D721Med (cell line): ENCODE measurements at regions not wholly inside any gene's neighbourhood (a gene's known extent, or its start where the extent isn't known, plus 50 kb on each side); places are given as distances from the start of the nearest gene placed in this dataset.

Source experiments
- DNase-seq: peaks from one replicate; pipeline ENCODE4 v3.0.0; 2011; ENCODE audit warnings: low spot score; ENCODE audit not compliant: insufficient read length
- FAIRE-seq: peaks from 2 replicates; lab custom pipeline; 2011; peaks lifted over from hg19 to GRCh38; lab: Jason Lieb, UNC
- TF ChIP-seq, protein P1 (sequence below): IDR thresholded peaks from 2 replicates; pipeline ENCODE4 v1.5.1; 2012; ENCODE audit warnings: mild to moderate bottlenecking, control low read depth; ENCODE audit not compliant: insufficient read depth; ENCODE audit errors: missing control alignments

DNA sequence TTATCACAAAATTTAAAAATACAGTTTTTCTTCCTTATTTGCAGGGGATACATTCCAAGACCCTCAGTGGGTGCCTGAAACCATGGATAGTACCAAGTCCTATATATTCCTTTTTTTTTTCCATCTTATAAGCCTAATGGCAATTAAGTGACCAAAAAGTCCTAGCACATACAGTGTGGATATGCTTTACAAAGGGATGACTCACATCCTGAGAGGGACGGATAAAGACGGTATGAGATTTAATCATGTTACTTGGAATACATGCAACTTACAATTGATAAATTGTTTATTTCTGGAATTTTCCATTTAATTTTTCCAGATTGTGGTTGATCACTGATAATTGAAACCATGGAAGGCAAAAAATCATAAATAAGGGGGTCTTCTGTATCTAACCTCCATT is 181.2 kb upstream of the BRINP3 start:
- no peak for FAIRE-seq
- DNase-seq = no peak
- TF ChIP-seq, protein P1, sequence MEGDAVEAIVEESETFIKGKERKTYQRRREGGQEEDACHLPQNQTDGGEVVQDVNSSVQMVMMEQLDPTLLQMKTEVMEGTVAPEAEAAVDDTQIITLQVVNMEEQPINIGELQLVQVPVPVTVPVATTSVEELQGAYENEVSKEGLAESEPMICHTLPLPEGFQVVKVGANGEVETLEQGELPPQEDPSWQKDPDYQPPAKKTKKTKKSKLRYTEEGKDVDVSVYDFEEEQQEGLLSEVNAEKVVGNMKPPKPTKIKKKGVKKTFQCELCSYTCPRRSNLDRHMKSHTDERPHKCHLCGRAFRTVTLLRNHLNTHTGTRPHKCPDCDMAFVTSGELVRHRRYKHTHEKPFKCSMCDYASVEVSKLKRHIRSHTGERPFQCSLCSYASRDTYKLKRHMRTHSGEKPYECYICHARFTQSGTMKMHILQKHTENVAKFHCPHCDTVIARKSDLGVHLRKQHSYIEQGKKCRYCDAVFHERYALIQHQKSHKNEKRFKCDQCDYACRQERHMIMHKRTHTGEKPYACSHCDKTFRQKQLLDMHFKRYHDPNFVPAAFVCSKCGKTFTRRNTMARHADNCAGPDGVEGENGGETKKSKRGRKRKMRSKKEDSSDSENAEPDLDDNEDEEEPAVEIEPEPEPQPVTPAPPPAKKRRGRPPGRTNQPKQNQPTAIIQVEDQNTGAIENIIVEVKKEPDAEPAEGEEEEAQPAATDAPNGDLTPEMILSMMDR = no peak

DNA sequence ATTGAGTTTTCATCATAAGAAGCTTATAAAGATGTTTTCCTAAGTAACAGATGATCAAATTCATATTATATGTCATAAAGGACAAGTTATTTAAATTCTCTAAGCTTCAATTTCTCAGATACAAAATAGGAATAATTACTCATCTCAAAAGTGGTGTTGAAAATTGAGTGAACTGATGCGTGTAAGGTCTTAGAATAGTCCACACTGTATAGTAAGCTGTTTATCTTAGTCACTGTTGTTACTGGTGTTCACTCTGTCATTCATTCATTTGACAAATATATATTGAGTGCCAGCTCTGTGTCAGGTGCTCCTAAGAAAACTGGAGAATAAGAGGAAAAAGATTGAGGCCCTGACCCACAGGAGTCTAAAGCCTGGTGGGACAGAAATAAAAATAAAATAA is 186.3 kb upstream of the BRINP3 start:
- DNase-seq (no peak), FAIRE-seq (no peak)
- TF ChIP-seq, protein P1 = no peak

DNA sequence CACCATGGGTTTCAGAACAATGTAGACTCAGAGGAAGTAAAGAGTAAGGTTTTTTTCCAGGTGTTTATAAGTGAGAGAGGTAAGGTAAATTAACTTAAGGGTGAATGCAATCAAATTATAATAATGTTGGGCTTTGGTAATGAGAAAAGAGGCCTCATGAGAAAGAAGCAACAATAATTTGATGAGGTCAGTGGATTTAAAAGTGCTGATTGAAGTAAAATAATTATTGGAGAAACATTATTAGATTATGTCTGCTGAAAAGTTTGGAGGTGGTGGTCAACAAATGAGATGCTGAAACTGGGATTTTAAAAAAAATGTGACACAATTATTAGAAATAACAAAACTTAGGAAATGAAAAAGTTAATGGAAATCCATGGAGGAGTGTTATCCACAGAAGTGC is 187.4 kb upstream of the BRINP3 start:
- no peak for DNase-seq
- TF ChIP-seq, protein P1 = no peak
- FAIRE-seq = no peak

DNA sequence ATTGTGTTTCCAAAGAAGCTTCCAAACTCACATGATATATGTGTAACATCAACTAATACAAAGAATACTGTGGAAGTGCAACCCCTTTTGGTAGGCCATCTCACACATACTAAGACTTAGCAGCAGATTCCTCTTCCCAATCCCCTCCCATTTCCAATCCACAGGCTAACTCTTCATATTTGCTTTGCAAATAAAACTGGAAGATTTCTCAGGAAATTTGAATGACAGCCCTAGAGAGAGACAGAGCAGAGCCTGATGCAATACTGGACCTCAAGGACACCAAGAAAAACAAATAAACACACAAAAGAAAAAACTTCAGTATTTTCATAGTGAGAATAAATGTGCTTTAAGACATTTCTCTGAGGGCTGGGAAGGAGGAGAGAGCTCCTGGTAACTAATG is 190.2 kb upstream of the BRINP3 start:
- FAIRE-seq = no peak
- no peak for DNase-seq
- TF ChIP-seq, protein P1 = no peak

DNA sequence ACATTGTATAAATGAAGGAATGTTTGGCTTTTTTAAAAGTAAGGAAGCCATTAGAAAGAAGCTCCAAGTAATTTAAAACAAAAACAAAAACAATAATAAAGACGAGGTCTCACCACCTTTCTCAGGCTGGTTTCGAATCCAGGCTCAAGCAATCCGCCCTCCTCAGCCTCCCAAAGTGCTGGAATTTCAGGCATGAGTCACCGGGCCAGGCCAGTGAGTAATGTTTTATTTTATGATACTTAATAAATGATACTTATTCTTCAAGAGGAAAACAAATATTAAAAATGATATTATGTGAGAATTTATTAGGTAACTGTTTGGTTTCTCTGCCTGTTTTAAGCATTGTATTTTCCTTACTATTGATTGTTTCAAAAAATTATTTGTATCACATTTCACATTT is 201.4 kb upstream of the BRINP3 start:
- no peak for FAIRE-seq

DNA sequence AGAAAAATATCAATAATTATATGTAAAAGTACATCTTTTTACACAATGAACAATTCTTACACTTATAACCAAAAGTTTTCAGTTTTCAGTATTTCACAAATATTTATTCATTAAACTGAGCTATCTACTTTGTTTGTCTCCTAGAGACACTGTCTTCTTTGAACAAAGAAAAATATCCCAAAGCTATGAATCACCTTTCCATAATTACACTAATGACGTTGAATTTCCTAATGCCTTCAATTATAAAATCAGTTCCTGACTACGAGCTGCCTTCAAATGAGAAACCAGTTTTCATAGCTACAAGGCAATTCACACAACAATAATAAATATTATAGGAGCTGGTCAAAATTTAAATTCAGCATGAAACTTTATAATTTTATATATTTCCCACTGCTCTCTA is 201.8 kb upstream of the BRINP3 start:
- DNase-seq (no peak), FAIRE-seq (no peak)
- TF ChIP-seq, protein P1 = no peak

More for the DNA sequence above, 201.4 kb upstream of the BRINP3 start:
- TF ChIP-seq, protein P1 = no peak
- no peak for DNase-seq

DNA sequence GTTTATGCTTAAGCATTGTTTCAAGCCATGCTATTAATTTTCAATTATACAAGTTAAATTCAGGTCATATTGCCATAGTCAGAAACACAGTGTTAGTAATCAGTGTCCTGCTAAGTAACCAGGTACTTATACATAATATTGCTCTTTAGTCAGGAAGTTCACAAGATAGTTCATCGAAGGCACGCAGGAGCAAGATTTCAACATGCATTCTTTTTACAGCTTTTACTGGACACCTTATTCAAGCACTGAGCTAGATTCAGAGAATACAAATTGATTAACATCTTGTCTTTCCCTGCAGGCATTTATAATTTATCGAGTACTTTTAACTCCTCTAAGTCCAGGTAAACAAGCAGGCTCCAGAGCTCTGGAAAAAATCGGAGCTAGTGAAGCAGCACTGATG is 202.3 kb upstream of the BRINP3 start:
- DNase-seq = no peak
- TF ChIP-seq, protein P1 = no peak
- FAIRE-seq = peak; percentile 6
